ENCODE measurements at regions not wholly inside any gene's neighbourhood (a gene's known extent, or its start where the extent isn't known, plus 50 kb on each side); places are given as distances from the start of the nearest gene placed in this dataset.

DNA sequence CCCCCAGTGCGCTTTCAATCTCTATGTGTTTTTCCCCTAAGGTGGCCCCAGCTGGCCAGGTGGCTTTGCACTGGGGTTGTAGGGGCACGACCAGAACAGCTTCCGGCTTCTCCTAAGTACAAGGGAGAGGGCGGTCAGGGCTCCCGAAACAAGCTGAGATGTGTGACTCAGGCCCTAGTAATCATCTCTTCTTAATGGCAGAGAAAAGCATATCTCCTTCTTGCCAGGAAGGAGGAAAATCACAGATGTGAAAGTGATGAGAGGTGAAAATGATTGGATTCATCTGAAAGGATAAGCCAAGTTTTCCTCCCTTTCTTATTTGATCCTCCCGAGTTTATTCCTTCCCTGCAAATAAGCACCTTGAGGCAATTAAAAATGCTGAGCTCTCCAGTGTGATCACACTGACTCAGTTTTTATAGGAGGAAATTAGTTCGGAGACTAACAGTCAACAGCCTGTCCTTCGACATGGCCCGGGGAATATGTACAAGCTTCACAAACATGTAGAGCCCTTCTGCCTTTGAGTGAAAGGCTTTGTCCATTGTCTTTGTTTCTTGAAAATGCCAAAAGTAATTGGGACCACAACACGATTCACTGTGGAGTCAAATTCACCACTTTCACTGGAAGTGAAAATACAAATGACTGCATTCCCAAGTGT is 514.8 kb downstream of the PSAT1 start:
- no peaks in the 10 kb centered on the region for H3K9me3 ChIP-seq (ENCODE audit: control insufficient read depth in 2 of 2, low read length in 2 of 2)
- H3K4me3 ChIP-seq (ENCODE audit: low read length in 2 of 2): no peak overlapping the region
- no peaks in the 10 kb centered on the region for H3K36me3 ChIP-seq (ENCODE audit: control insufficient read depth in 2 of 2, insufficient read depth in 2 of 2, low read length in 2 of 2)
- no peaks in the 10 kb centered on the region for H3K27me3 ChIP-seq (ENCODE audit: control insufficient read depth in 2 of 2, insufficient read depth in 2 of 2, low read length in 2 of 2)
- H3K27ac ChIP-seq (ENCODE audit: low read depth in 2 of 2, low read length in 2 of 2): no peak overlapping the region
- H3K9ac ChIP-seq (ENCODE audit: low read depth in 1 of 2, low read length in 2 of 2): no peak overlapping the region
- H3K4me1 ChIP-seq (ENCODE audit: control insufficient read depth in 2 of 2, insufficient read depth in 2 of 2, low read length in 2 of 2): no peaks in the 10 kb centered on the region

DNA sequence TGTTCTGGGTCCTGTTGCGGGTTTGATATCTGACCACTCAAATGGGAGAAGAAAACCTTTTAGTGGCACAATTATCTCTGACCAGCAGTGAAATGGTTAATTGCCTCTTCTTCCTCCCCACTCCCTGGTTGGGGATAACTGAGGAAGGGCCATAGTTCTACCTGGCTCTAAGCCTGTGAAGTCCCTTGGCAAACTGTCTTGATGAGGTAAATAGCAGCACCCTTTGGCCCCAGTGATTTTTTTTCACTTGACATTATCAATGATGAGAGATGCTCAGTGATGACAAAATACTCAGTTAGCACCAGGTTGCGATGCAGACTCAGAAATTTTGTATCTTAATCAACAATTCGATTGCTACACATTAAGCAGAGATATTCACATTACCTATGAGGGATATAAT is 515.7 kb downstream of the PSAT1 start:
- Histone ChIP-seq H3K4me1 (ENCODE audit: control insufficient read depth in 2 of 2, insufficient read depth in 2 of 2, low read length in 2 of 2) (no peaks in the 10 kb centered on the region), H3K36me3 (ENCODE audit: control insufficient read depth in 2 of 2, insufficient read depth in 2 of 2, low read length in 2 of 2) (no peaks in the 10 kb centered on the region), H3K4me3 (ENCODE audit: low read length in 2 of 2) (no peak overlapping the region), H3K27me3 (ENCODE audit: control insufficient read depth in 2 of 2, insufficient read depth in 2 of 2, low read length in 2 of 2) (no peaks in the 10 kb centered on the region), H3K27ac (ENCODE audit: low read depth in 2 of 2, low read length in 2 of 2) (no peak overlapping the region), H3K9ac (ENCODE audit: low read depth in 1 of 2, low read length in 2 of 2) (no peak overlapping the region), H3K9me3 (ENCODE audit: control insufficient read depth in 2 of 2, low read length in 2 of 2) (no peaks in the 10 kb centered on the region)

DNA sequence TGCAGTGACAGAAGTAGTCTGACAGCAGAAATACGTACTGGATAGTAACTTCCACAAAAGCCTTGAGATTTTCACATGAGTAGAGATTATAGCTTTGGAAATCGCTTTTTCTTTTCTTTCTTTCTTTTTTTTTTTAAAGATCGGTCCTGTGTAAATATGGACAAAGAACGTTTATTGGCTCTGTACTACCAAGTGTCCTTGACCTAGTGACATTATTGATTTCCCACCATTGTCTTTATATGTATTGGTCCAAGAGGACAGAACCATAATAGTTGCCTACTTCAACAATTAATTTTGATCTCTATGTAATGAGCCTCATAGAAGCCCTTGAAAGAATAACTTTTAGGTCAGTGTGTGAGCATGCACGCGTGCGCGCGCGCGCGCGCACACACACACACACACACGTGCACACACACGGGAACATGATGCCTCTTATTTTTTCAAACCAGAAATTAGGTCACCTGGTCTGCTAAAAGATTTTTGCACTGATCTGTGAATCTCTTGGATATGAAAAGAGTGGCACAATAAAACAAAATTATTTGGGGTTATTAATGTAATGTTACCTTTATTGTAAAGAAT is 516.8 kb downstream of the PSAT1 start:
- H3K4me1 ChIP-seq (ENCODE audit: control insufficient read depth in 2 of 2, insufficient read depth in 2 of 2, low read length in 2 of 2): no peaks in the 10 kb centered on the region
- H3K9ac ChIP-seq (ENCODE audit: low read depth in 1 of 2, low read length in 2 of 2): no peak overlapping the region
- H3K9me3 ChIP-seq (ENCODE audit: control insufficient read depth in 2 of 2, low read length in 2 of 2): no peaks in the 10 kb centered on the region
- H3K27me3 ChIP-seq (ENCODE audit: control insufficient read depth in 2 of 2, insufficient read depth in 2 of 2, low read length in 2 of 2): no peaks in the 10 kb centered on the region
- no peak overlapping the region for H3K4me3 ChIP-seq (ENCODE audit: low read length in 2 of 2)
- no peak overlapping the region for H3K27ac ChIP-seq (ENCODE audit: low read depth in 2 of 2, low read length in 2 of 2)
- no peaks in the 10 kb centered on the region for H3K36me3 ChIP-seq (ENCODE audit: control insufficient read depth in 2 of 2, insufficient read depth in 2 of 2, low read length in 2 of 2)

DNA sequence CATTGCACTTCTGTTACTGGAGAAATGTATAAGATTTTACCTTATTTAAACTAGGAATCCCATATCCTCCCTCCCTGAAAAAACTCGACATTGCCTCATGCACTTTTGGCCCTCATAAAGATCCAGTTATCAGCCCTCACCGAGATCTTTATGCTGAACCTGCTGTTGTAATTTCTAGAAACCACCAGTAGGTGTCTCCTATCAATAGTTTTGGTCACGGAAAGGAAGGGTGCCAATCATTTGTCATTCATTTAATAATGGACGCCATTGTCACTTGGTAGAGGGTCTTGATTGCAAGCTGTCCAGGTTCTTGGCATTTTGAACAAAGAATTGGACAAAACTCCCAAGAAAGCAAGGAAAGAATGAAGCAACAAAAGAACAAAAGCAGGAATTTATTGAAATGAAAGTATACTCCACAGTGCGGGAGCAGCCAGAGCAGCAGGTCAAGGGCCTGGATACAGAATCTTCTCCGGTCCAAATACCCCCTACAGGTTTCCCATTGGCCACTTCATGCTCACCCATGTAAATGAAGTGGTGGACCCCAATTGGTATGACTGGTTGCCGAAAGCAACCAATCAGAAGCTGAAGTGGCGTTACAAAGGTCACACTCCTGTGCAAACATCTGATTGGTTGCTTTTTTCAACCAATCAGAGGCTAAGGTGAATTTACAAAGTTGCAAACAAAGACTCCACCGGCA is 524.3 kb downstream of the PSAT1 start:
- no peak overlapping the region for H3K27ac ChIP-seq (ENCODE audit: low read depth in 2 of 2, low read length in 2 of 2)
- no peak overlapping the region for H3K9ac ChIP-seq (ENCODE audit: low read depth in 1 of 2, low read length in 2 of 2)
- peak overlapping the region; percentile 42 to 43 for H3K4me3 ChIP-seq (ENCODE audit: low read length in 2 of 2)
- no peaks in the 10 kb centered on the region for H3K4me1 ChIP-seq (ENCODE audit: control insufficient read depth in 2 of 2, insufficient read depth in 2 of 2, low read length in 2 of 2)
- H3K36me3 ChIP-seq (ENCODE audit: control insufficient read depth in 2 of 2, insufficient read depth in 2 of 2, low read length in 2 of 2): no peaks in the 10 kb centered on the region
- no peaks in the 10 kb centered on the region for H3K27me3 ChIP-seq (ENCODE audit: control insufficient read depth in 2 of 2, insufficient read depth in 2 of 2, low read length in 2 of 2)
- no peaks in the 10 kb centered on the region for H3K9me3 ChIP-seq (ENCODE audit: control insufficient read depth in 2 of 2, low read length in 2 of 2)

DNA sequence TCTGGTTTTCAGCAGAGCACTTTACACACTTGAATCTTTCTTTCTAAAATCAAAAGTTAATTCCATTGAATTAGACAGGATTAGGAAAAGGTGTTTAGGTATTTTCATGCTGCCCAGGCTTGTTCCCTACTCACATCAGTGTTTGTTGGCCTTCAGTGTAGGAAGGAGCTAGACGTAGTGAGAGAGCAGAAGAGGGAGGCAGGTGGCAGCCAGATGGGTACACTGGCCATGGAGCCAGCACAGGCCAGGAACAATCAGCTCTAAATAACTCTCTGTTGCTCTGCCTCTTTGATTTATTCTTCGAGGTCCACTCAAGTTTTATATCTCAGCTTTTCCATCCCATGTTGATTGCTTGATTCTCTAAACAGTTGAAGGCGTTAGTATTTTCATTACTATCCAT is 529.6 kb downstream of the PSAT1 start:
- H3K36me3 ChIP-seq (ENCODE audit: control insufficient read depth in 2 of 2, insufficient read depth in 2 of 2, low read length in 2 of 2): no peaks in the 10 kb centered on the region
- H3K27me3 ChIP-seq (ENCODE audit: control insufficient read depth in 2 of 2, insufficient read depth in 2 of 2, low read length in 2 of 2): no peaks in the 10 kb centered on the region
- no peak overlapping the region for H3K4me3 ChIP-seq (ENCODE audit: low read length in 2 of 2)
- no peak overlapping the region for H3K27ac ChIP-seq (ENCODE audit: low read depth in 2 of 2, low read length in 2 of 2)
- H3K4me1 ChIP-seq (ENCODE audit: control insufficient read depth in 2 of 2, insufficient read depth in 2 of 2, low read length in 2 of 2): no peaks in the 10 kb centered on the region
- H3K9ac ChIP-seq (ENCODE audit: low read depth in 1 of 2, low read length in 2 of 2): no peak overlapping the region
- no peaks in the 10 kb centered on the region for H3K9me3 ChIP-seq (ENCODE audit: control insufficient read depth in 2 of 2, low read length in 2 of 2)

DNA sequence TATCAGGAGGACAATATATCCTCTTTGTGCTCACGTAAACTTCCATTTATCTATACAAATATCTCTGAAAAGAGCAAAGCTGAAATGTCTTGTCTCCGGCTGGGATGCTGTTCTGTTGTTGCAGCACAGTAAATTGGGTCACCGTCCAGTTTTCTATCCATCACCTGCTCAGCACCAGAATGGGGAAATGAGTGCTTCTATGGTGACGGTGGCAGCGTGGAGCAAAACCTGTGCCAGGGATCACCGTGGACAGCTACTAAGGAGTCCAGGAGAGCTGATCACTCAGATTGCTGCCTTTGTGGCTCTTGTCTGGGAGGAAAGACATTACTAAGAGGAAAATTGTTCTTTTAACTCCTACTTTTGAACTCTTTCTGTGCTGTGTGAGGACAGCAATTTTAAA is 531.6 kb downstream of the PSAT1 start:
- Histone ChIP-seq H3K4me1 (ENCODE audit: control insufficient read depth in 2 of 2, insufficient read depth in 2 of 2, low read length in 2 of 2) (no peaks in the 10 kb centered on the region), H3K9ac (ENCODE audit: low read depth in 1 of 2, low read length in 2 of 2) (no peak overlapping the region), H3K4me3 (ENCODE audit: low read length in 2 of 2) (no peak overlapping the region), H3K36me3 (ENCODE audit: control insufficient read depth in 2 of 2, insufficient read depth in 2 of 2, low read length in 2 of 2) (no peaks in the 10 kb centered on the region), H3K9me3 (ENCODE audit: control insufficient read depth in 2 of 2, low read length in 2 of 2) (no peaks in the 10 kb centered on the region), H3K27ac (ENCODE audit: low read depth in 2 of 2, low read length in 2 of 2) (no peak overlapping the region), H3K27me3 (ENCODE audit: control insufficient read depth in 2 of 2, insufficient read depth in 2 of 2, low read length in 2 of 2) (no peaks in the 10 kb centered on the region)

DNA sequence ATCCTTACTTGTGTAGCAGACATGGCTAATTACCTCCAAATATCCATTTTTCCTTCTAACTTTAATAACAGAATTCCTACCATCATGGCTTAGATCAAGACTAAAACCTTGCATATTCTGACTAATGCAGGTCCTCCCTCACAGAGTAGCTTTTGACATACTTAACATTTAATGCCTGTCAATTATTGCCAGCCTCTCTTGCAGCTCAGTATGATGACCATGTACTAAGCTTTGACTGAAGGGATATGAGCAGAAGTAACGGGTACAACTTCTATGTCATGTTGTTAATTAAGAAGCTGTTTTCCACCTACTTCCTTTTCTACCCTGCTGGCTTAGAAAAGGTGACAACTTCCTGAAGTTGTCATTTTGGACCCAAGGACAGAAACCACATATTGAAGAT is 533.4 kb downstream of the PSAT1 start:
- Histone ChIP-seq H3K36me3 (ENCODE audit: control insufficient read depth in 2 of 2, insufficient read depth in 2 of 2, low read length in 2 of 2) (no peaks in the 10 kb centered on the region), H3K9me3 (ENCODE audit: control insufficient read depth in 2 of 2, low read length in 2 of 2) (no peaks in the 10 kb centered on the region), H3K9ac (ENCODE audit: low read depth in 1 of 2, low read length in 2 of 2) (no peak overlapping the region), H3K4me3 (ENCODE audit: low read length in 2 of 2) (no peak overlapping the region), H3K27ac (ENCODE audit: low read depth in 2 of 2, low read length in 2 of 2) (no peak overlapping the region), H3K27me3 (ENCODE audit: control insufficient read depth in 2 of 2, insufficient read depth in 2 of 2, low read length in 2 of 2) (no peaks in the 10 kb centered on the region), H3K4me1 (ENCODE audit: control insufficient read depth in 2 of 2, insufficient read depth in 2 of 2, low read length in 2 of 2) (no peaks in the 10 kb centered on the region)

DNA sequence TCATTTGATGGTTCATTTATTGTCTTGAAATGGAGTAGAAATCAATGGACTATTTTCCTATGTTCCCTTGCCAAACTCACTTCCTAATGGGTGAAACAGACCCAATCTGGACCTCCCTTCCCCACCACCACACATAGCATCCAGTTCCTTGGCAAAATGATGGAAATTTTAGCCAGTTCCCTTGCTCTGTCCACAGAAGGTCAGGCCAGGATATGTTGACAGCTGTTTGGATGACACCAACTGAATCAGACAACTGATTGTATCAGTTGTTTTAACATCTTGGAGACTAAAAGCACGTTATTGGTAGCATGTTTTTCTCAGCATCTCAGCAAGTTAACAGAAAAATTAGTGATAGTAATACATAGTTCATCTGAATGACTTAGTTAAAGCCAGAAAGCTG is 534.8 kb downstream of the PSAT1 start:
- no peaks in the 10 kb centered on the region for H3K9me3 ChIP-seq (ENCODE audit: control insufficient read depth in 2 of 2, low read length in 2 of 2)
- H3K9ac ChIP-seq (ENCODE audit: low read depth in 1 of 2, low read length in 2 of 2): no peak overlapping the region
- H3K27me3 ChIP-seq (ENCODE audit: control insufficient read depth in 2 of 2, insufficient read depth in 2 of 2, low read length in 2 of 2): no peaks in the 10 kb centered on the region
- H3K4me3 ChIP-seq (ENCODE audit: low read length in 2 of 2): no peak overlapping the region
- no peaks in the 10 kb centered on the region for H3K36me3 ChIP-seq (ENCODE audit: control insufficient read depth in 2 of 2, insufficient read depth in 2 of 2, low read length in 2 of 2)
- no peak overlapping the region for H3K27ac ChIP-seq (ENCODE audit: low read depth in 2 of 2, low read length in 2 of 2)
- no peaks in the 10 kb centered on the region for H3K4me1 ChIP-seq (ENCODE audit: control insufficient read depth in 2 of 2, insufficient read depth in 2 of 2, low read length in 2 of 2)

DNA sequence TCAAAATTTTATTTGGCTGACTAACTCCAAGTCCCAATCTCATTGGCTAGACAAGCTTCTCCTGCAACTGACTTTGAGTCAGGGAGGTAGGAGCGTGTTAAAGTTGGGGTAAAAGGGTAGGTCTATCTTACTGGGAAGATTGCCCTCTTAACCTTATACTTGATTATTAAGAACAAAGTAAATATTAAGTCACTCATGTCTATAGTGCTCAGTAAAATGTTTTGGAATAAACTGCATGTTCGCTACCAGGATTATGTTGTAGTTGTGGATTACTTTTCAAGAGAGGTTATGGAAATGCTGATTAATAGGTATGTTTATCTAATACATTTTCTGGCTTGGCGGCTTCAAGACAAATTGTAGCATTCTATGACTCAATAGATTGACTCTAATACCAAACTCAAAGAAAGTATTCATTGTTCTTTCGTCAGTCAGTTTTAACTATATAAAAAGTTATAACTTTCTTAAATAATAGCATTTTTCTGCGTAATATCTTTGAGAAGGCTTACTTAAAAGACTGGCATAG is 539.1 kb downstream of the PSAT1 start:
- H3K9ac ChIP-seq (ENCODE audit: low read depth in 1 of 2, low read length in 2 of 2): no peak overlapping the region

DNA sequence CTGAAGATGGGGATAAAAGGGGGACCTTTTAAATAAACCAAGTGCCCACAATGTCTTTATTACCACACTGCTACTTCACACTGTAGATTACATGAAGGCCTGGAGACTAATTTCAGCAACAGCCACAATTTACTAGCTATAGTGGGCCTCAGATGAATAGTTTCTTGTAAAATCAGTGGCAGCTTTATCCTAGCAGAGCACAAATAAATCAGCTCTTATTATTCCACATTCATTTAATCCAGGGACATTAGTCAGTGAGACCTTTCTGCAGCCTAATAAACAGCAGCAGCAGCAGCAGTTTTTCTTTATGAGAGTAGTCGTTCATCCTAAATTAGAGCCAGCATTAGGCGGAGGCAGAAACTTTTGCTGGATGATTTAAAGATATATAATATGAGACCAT is 542.3 kb downstream of the PSAT1 start:
- Histone ChIP-seq H3K4me1 (ENCODE audit: control insufficient read depth in 2 of 2, insufficient read depth in 2 of 2, low read length in 2 of 2) (no peaks in the 10 kb centered on the region), H3K9ac (ENCODE audit: low read depth in 1 of 2, low read length in 2 of 2) (no peak overlapping the region), H3K9me3 (ENCODE audit: control insufficient read depth in 2 of 2, low read length in 2 of 2) (no peaks in the 10 kb centered on the region), H3K27me3 (ENCODE audit: control insufficient read depth in 2 of 2, insufficient read depth in 2 of 2, low read length in 2 of 2) (no peaks in the 10 kb centered on the region), H3K36me3 (ENCODE audit: control insufficient read depth in 2 of 2, insufficient read depth in 2 of 2, low read length in 2 of 2) (no peaks in the 10 kb centered on the region), H3K4me3 (ENCODE audit: low read length in 2 of 2) (no peak overlapping the region), H3K27ac (ENCODE audit: low read depth in 2 of 2, low read length in 2 of 2) (no peak overlapping the region)

More for the DNA sequence above, 539.1 kb downstream of the PSAT1 start:
- H3K27ac ChIP-seq (ENCODE audit: low read depth in 2 of 2, low read length in 2 of 2): no peak overlapping the region
- no peaks in the 10 kb centered on the region for H3K27me3 ChIP-seq (ENCODE audit: control insufficient read depth in 2 of 2, insufficient read depth in 2 of 2, low read length in 2 of 2)
- H3K4me3 ChIP-seq (ENCODE audit: low read length in 2 of 2): no peak overlapping the region
- no peaks in the 10 kb centered on the region for H3K9me3 ChIP-seq (ENCODE audit: control insufficient read depth in 2 of 2, low read length in 2 of 2)
- H3K4me1 ChIP-seq (ENCODE audit: control insufficient read depth in 2 of 2, insufficient read depth in 2 of 2, low read length in 2 of 2): no peaks in the 10 kb centered on the region
- H3K36me3 ChIP-seq (ENCODE audit: control insufficient read depth in 2 of 2, insufficient read depth in 2 of 2, low read length in 2 of 2): no peaks in the 10 kb centered on the region

Data from mucosa of rectum (tissue), 2 donors.